ENCODE measurements at regions not wholly inside any gene's neighbourhood (a gene's known extent, or its start where the extent isn't known, plus 50 kb on each side); places are given as distances from the start of the nearest gene placed in this dataset.

GRCh38 chr4:38400946-38401345 lies 263.1 kb upstream of the KLF3 start:
- DNase-seq (ENCODE audit: low spot score): no peak
- Histone ChIP-seq H3K4me1 (ENCODE audit: insufficient read depth, low read length, poor library complexity, severe bottlenecking) (no peaks in the 10 kb centered on the region), H3K36me3 (ENCODE audit: insufficient read depth, low read length, poor library complexity, severe bottlenecking) (no peaks in the 10 kb centered on the region), H3K4me3 (ENCODE audit: low read depth, low read length, poor library complexity, severe bottlenecking) (no peak overlapping the region), H3K9me3 (ENCODE audit: low read depth, low read length, poor library complexity, severe bottlenecking) (no peaks in the 10 kb centered on the region), H3K27me3 (replicated peaks; ENCODE audit: insufficient read depth, low read depth, low read length, poor library complexity) (no peaks in the 10 kb centered on the region), H3K27ac (ENCODE audit: low read depth, low read length, poor library complexity, severe bottlenecking) (no peak overlapping the region)
- CTCF ChIA-PET: no interaction called here
- BruUV-seq (replicated peaks): no TSS peak
- intact Hi-C loops (cut with micrococcal nuclease; ENCODE audit: unreplicated experiment): no loop called here
- TF ChIP-seq EZH2 (IDR thresholded peaks at IDR 0.05; ENCODE audit: borderline replicate concordance, low read depth, low read length, poor library complexity, severe bottlenecking) (no peak), CTCF (conservative IDR thresholded peaks at IDR 0.05; ENCODE audit: low read depth, low read length) (no peak)
- POLR2A ChIA-PET (ENCODE audit: low non-redundant PET): no interaction called here

- H3K4me3 ChIP-seq (ENCODE audit: low read depth, low read length, poor library complexity, severe bottlenecking): no peak overlapping the region
- no peaks in the 10 kb centered on the region for H3K27me3 ChIP-seq (replicated peaks; ENCODE audit: insufficient read depth, low read depth, low read length, poor library complexity)
- H3K36me3 ChIP-seq (ENCODE audit: insufficient read depth, low read length, poor library complexity, severe bottlenecking): no peaks in the 10 kb centered on the region
- intact Hi-C loops (cut with micrococcal nuclease; ENCODE audit: unreplicated experiment): no loop called here
- no peak overlapping the region for H3K27ac ChIP-seq (ENCODE audit: low read depth, low read length, poor library complexity, severe bottlenecking)
- H3K9me3 ChIP-seq (ENCODE audit: low read depth, low read length, poor library complexity, severe bottlenecking): no peaks in the 10 kb centered on the region
- BruUV-seq (replicated peaks): no TSS peak
- CTCF ChIA-PET: no interaction called here
- no peak for DNase-seq (ENCODE audit: low spot score)
- TF ChIP-seq CTCF (conservative IDR thresholded peaks at IDR 0.05; ENCODE audit: low read depth, low read length) (no peak), EZH2 (IDR thresholded peaks at IDR 0.05; ENCODE audit: borderline replicate concordance, low read depth, low read length, poor library complexity, severe bottlenecking) (no peak)
- POLR2A ChIA-PET (ENCODE audit: low non-redundant PET): no interaction called here
- no peaks in the 10 kb centered on the region for H3K4me1 ChIP-seq (ENCODE audit: insufficient read depth, low read length, poor library complexity, severe bottlenecking)
These were observed 257.8 kb upstream of the KLF3 start for GRCh38 chr4:38406243-38406642.

- BruUV-seq (replicated peaks): no TSS peak
- H3K27ac ChIP-seq (ENCODE audit: low read depth, low read length, poor library complexity, severe bottlenecking): no peak overlapping the region
- CTCF ChIA-PET: no interaction called here
- POLR2A ChIA-PET (ENCODE audit: low non-redundant PET): no interaction called here
- no peaks in the 10 kb centered on the region for H3K27me3 ChIP-seq (replicated peaks; ENCODE audit: insufficient read depth, low read depth, low read length, poor library complexity)
- H3K9me3 ChIP-seq (ENCODE audit: low read depth, low read length, poor library complexity, severe bottlenecking): no peaks in the 10 kb centered on the region
- TF ChIP-seq EZH2 (IDR thresholded peaks at IDR 0.05; ENCODE audit: borderline replicate concordance, low read depth, low read length, poor library complexity, severe bottlenecking) (no peak), CTCF (conservative IDR thresholded peaks at IDR 0.05; ENCODE audit: low read depth, low read length) (no peak)
- no peaks in the 10 kb centered on the region for H3K36me3 ChIP-seq (ENCODE audit: insufficient read depth, low read length, poor library complexity, severe bottlenecking)
- intact Hi-C loops (cut with micrococcal nuclease; ENCODE audit: unreplicated experiment): no loop called here
- H3K4me1 ChIP-seq (ENCODE audit: insufficient read depth, low read length, poor library complexity, severe bottlenecking): no peaks in the 10 kb centered on the region
- no peak overlapping the region for H3K4me3 ChIP-seq (ENCODE audit: low read depth, low read length, poor library complexity, severe bottlenecking)
- DNase-seq (ENCODE audit: low spot score): no peak
These were observed 254.1 kb upstream of the KLF3 start for GRCh38 chr4:38409852-38410251.

Data from A673 (cell line).